ENCODE measurements at regions not wholly inside any gene's neighbourhood (a gene's known extent, or its start where the extent isn't known, plus 50 kb on each side); places are given as distances from the start of the nearest gene placed in this dataset.

- H3K9me3 Mint-ChIP-seq: no peaks in the 10 kb centered on the region
- Histone ChIP-seq H3K9me2 (ENCODE audit: insufficient read depth) (peaks cover 7% of the 10 kb centered on the region; the same call in 1 of the 2 replicates), H3K36me3 (ENCODE audit: insufficient read depth) (no peaks in the 10 kb centered on the region), H2AFZ (no peak overlapping the region), H3K4me1 (ENCODE audit: insufficient read depth) (no peaks in the 10 kb centered on the region), H3K4me2 (no peak overlapping the region), H3K27ac (ENCODE audit: low read depth) (no peak overlapping the region), H3K27me3 (ENCODE audit: insufficient read depth) (no peaks in the 10 kb centered on the region), H3F3A (replicated peaks; ENCODE audit: low read depth) (no peaks in the 10 kb centered on the region), H3K4me3 (no peak overlapping the region), H4K20me1 (replicated peaks; ENCODE audit: insufficient read depth) (no peaks in the 10 kb centered on the region), H3K79me2 (replicated peaks; ENCODE audit: insufficient read depth) (no peaks in the 10 kb centered on the region)
- no peaks in the 10 kb centered on the region for H3K36me3 Mint-ChIP-seq (ENCODE audit: low read depth)
- TF ChIP-seq CTCF (conservative IDR thresholded peaks at IDR 0.05; ENCODE audit: low read depth in 2 of 2): no peak
- no peak for TF ChIP-seq CREB1 (CRISPR knock-in tag; IDR thresholded peaks at IDR 0.05; ENCODE audit: low read depth)
- TF ChIP-seq EZH2 (IDR thresholded peaks at IDR 0.05; ENCODE audit: low read depth, unreplicated experiment): no peak
- TF ChIP-seq ZNF331 (CRISPR knock-in tag; IDR thresholded peaks at IDR 0.05; ENCODE audit: low read depth): no peak
- no peak for TF ChIP-seq POLR2AphosphoS5 (IDR thresholded peaks at IDR 0.05; ENCODE audit: low read depth)
- TF ChIP-seq ZNF114 (CRISPR knock-in tag; IDR thresholded peaks at IDR 0.05): no peak
- TF ChIP-seq NANOG (IDR thresholded peaks at IDR 0.05; ENCODE audit: borderline replicate concordance): no peak
- no peak for TF ChIP-seq REST (IDR thresholded peaks at IDR 0.05; ENCODE audit: unreplicated experiment)
- no peak overlapping the region for H3K4me3 Mint-ChIP-seq
- H3K4me1 Mint-ChIP-seq: no peaks in the 10 kb centered on the region
- no peak overlapping the region for H3K27ac Mint-ChIP-seq
- ATAC-seq (no peak), DNase-seq (ENCODE audit: low spot score) (no peak)
- peaks cover under 1% of the 10 kb centered on the region for H3K27me3 Mint-ChIP-seq (ENCODE audit: insufficient read depth, low read depth, poor library complexity)
Observed at GRCh38 chr18:45398448-45398847, 216.8 kb upstream of the SLC14A2 start.

GRCh38 chr18:45399146-45399545 lies 216.1 kb upstream of the SLC14A2 start:
- DNase-seq (ENCODE audit: low spot score) (no peak), ATAC-seq (no peak)
- no peaks in the 10 kb centered on the region for H3K27me3 Mint-ChIP-seq (ENCODE audit: insufficient read depth, low read depth, poor library complexity)
- Histone ChIP-seq H3K36me3 (ENCODE audit: insufficient read depth) (no peaks in the 10 kb centered on the region), H4K20me1 (replicated peaks; ENCODE audit: insufficient read depth) (no peaks in the 10 kb centered on the region), H3K27ac (ENCODE audit: low read depth) (no peak overlapping the region), H3K79me2 (replicated peaks; ENCODE audit: insufficient read depth) (no peaks in the 10 kb centered on the region), H3K4me1 (ENCODE audit: insufficient read depth) (no peaks in the 10 kb centered on the region), H3K27me3 (ENCODE audit: insufficient read depth) (no peaks in the 10 kb centered on the region), H3K4me3 (no peak overlapping the region), H3K4me2 (no peak overlapping the region), H3K9me2 (ENCODE audit: insufficient read depth) (0 out of 2 replicates have a peak, but pooled peaks cover 7% of the 10 kb centered on the region), H2AFZ (no peak overlapping the region), H3F3A (replicated peaks; ENCODE audit: low read depth) (no peaks in the 10 kb centered on the region)
- H3K9me3 Mint-ChIP-seq: no peaks in the 10 kb centered on the region
- no peaks in the 10 kb centered on the region for H3K36me3 Mint-ChIP-seq (ENCODE audit: low read depth)
- no peak overlapping the region for H3K27ac Mint-ChIP-seq
- H3K4me1 Mint-ChIP-seq: no peaks in the 10 kb centered on the region
- no peak overlapping the region for H3K4me3 Mint-ChIP-seq
- no peak for TF ChIP-seq EZH2 (IDR thresholded peaks at IDR 0.05; ENCODE audit: low read depth, unreplicated experiment)
- no peak for TF ChIP-seq POLR2AphosphoS5 (IDR thresholded peaks at IDR 0.05; ENCODE audit: low read depth)
- TF ChIP-seq REST (IDR thresholded peaks at IDR 0.05; ENCODE audit: unreplicated experiment): no peak
- no peak for TF ChIP-seq ZNF114 (CRISPR knock-in tag; IDR thresholded peaks at IDR 0.05)
